HFFc6 (cell line): ENCODE measurements at regions not wholly inside any gene's neighbourhood (a gene's known extent, or its start where the extent isn't known, plus 50 kb on each side); places are given as distances from the start of the nearest gene placed in this dataset.

ENCODE experiments used
- DNase-seq: peaks from one replicate; pipeline ENCODE4 v3.0.0-alpha.2; 2018
- H3K27ac Mint-ChIP-seq: 2 replicates; pipeline ENCODE4 v1.8.0; 2020; ENCODE audit warnings: mild to moderate bottlenecking, mixed read lengths
- H3K27me3 Mint-ChIP-seq: 2 replicates; pipeline ENCODE4 v1.8.0; 2021; ENCODE audit warnings: mild to moderate bottlenecking, moderate library complexity, mixed read lengths; ENCODE audit not compliant: insufficient read depth
- H3K36me3 Mint-ChIP-seq: 2 replicates; pipeline ENCODE4 v1.8.0; 2021; ENCODE audit warnings: low read depth, mixed read lengths
- H3K4me1 Mint-ChIP-seq: 2 replicates; pipeline ENCODE4 v1.8.0; 2020; ENCODE audit warnings: low read depth, mixed read lengths
- H3K4me3 Mint-ChIP-seq: 2 replicates; pipeline ENCODE4 v1.8.0; 2020; ENCODE audit warnings: mild to moderate bottlenecking, moderate library complexity, mixed read lengths
- H3K9me3 Mint-ChIP-seq: 2 replicates; pipeline ENCODE4 v1.8.0; 2020; ENCODE audit warnings: mild to moderate bottlenecking, mixed read lengths
- CTCF ChIP-seq: fragments of 200-600 bp; sonication (generic); IDR thresholded peaks from 2 replicates; pipeline ENCODE4 v1.5.0; 2021; ENCODE audit warnings: antibody characterized with exemption, mild to moderate bottlenecking

- DNase-seq: no peak
- H3K27me3 Mint-ChIP-seq: no peaks in the 10 kb centered on the region; the same call in 1 of the 2 replicates
- H3K36me3 Mint-ChIP-seq: peaks cover 12% of the 10 kb centered on the region
- H3K9me3 Mint-ChIP-seq: peaks cover 76% of the 10 kb centered on the region
- no peak overlapping the region for H3K27ac Mint-ChIP-seq
- H3K4me1 Mint-ChIP-seq: no peaks in the 10 kb centered on the region
- no peak for TF ChIP-seq CTCF
- no peak overlapping the region for H3K4me3 Mint-ChIP-seq
These were observed 243.3 kb upstream of the B3GAT1 start for GRCh38 chr11:134655189-134655989.

- no peaks in the 10 kb centered on the region for H3K4me1 Mint-ChIP-seq
- H3K9me3 Mint-ChIP-seq: peaks cover 76% of the 10 kb centered on the region
- TF ChIP-seq CTCF: no peak
- H3K27ac Mint-ChIP-seq: no peak overlapping the region
- H3K36me3 Mint-ChIP-seq: peaks cover 9% of the 10 kb centered on the region
- no peaks in the 10 kb centered on the region; the same call in 1 of the 2 replicates for H3K27me3 Mint-ChIP-seq
- no peak for DNase-seq
- no peak overlapping the region for H3K4me3 Mint-ChIP-seq
These were observed 242.3 kb upstream of the B3GAT1 start for GRCh38 chr11:134654161-134654915.

GRCh38 chr11:134652586-134653255, 240.7 kb upstream of the B3GAT1 start:
- H3K4me3 Mint-ChIP-seq: no peak overlapping the region
- H3K27ac Mint-ChIP-seq: no peak overlapping the region
- no peaks in the 10 kb centered on the region for H3K27me3 Mint-ChIP-seq
- H3K36me3 Mint-ChIP-seq: peaks cover 9% of the 10 kb centered on the region
- no peaks in the 10 kb centered on the region for H3K4me1 Mint-ChIP-seq
- H3K9me3 Mint-ChIP-seq: peaks cover 64% of the 10 kb centered on the region
- TF ChIP-seq CTCF: no peak
- no peak for DNase-seq

GRCh38 chr11:134647066-134647743, 235.2 kb upstream of the B3GAT1 start:
- DNase-seq: no peak
- H3K9me3 Mint-ChIP-seq: peaks cover 58% of the 10 kb centered on the region
- no peaks in the 10 kb centered on the region for H3K36me3 Mint-ChIP-seq
- no peaks in the 10 kb centered on the region for H3K4me1 Mint-ChIP-seq
- H3K27ac Mint-ChIP-seq: no peak overlapping the region
- no peaks in the 10 kb centered on the region for H3K27me3 Mint-ChIP-seq
- no peak for TF ChIP-seq CTCF
- H3K4me3 Mint-ChIP-seq: no peak overlapping the region

GRCh38 chr11:134646561-134646960, 234.5 kb upstream of the B3GAT1 start:
- no peak for DNase-seq
- Mint-ChIP-seq H3K9me3 (peaks cover 58% of the 10 kb centered on the region), H3K27me3 (no peaks in the 10 kb centered on the region), H3K36me3 (no peaks in the 10 kb centered on the region), H3K27ac (no peak overlapping the region), H3K4me1 (no peaks in the 10 kb centered on the region), H3K4me3 (no peak overlapping the region)
- no peak for TF ChIP-seq CTCF
